Stomach (tissue), 4 donors: ENCODE measurements at regions not wholly inside any gene's neighbourhood (a gene's known extent, or its start where the extent isn't known, plus 50 kb on each side); places are given as distances from the start of the nearest gene placed in this dataset.

ENCODE experiments used
- EP300 ChIP-seq: sonication (generic); formaldehyde crosslinking; IDR thresholded peaks from one replicate; pipeline ENCODE4 v1.6.1; 2017; ENCODE audit warnings: antibody characterized with exemption
- POLR2A ChIP-seq, 4 donors: fragments of 450-650 bp; IDR thresholded peaks; one replicate each; pipeline ENCODE4 v1.6.1; 2016; ENCODE audit warnings: antibody characterized with exemption in 4 of 4, control low read depth in 2 of 4, mild to moderate bottlenecking in 1 of 4, moderate library complexity in 1 of 4

GRCh38 chrX:7254144-7254543, 106.2 kb upstream of the PUDP start:
- no peak for TF ChIP-seq EP300
- TF ChIP-seq POLR2A (IDR thresholded peaks at IDR 0.05) = no peak
